Endodermal cell (in vitro differentiated cells): ENCODE measurements at regions not wholly inside any gene's neighbourhood (a gene's known extent, or its start where the extent isn't known, plus 50 kb on each side); places are given as distances from the start of the nearest gene placed in this dataset.
A peak's percentile ranks its signal among the peaks of the same experiment; 100 is the strongest.

Experiments used
- DNase-seq: peaks from one replicate; pipeline ENCODE4 v3.0.0-alpha.2; 2017
- H3K27ac ChIP-seq: 2 replicates; pipeline ENCODE4 v1.5.1; 2013; ENCODE audit warnings: mild to moderate bottlenecking, low read depth, low read length, moderate library complexity
- H3K27me3 ChIP-seq: 2 replicates; pipeline ENCODE4 v1.6.1; 2013; ENCODE audit warnings: mild to moderate bottlenecking, low read length, moderate library complexity; ENCODE audit not compliant: insufficient read depth, control insufficient read depth, poor library complexity, severe bottlenecking
- H3K36me3 ChIP-seq: 2 replicates; pipeline ENCODE4 v1.7.0; 2013; ENCODE audit warnings: mild to moderate bottlenecking, low read length, moderate library complexity; ENCODE audit not compliant: control insufficient read depth, insufficient read depth
- H3K4me1 ChIP-seq: one replicate; pipeline ENCODE4 v1.7.0; 2013; ENCODE audit warnings: low read length; ENCODE audit not compliant: control insufficient read depth, insufficient read depth
- H3K4me3 ChIP-seq: 2 replicates; pipeline ENCODE4 v1.5.1; 2013; ENCODE audit warnings: mild to moderate bottlenecking, low read length, moderate library complexity
- H3K9ac ChIP-seq: 2 replicates; pipeline ENCODE4 v1.6.1; 2013; ENCODE audit warnings: mild to moderate bottlenecking, low read length, moderate library complexity; ENCODE audit not compliant: poor library complexity, severe bottlenecking; ENCODE audit errors: extremely low read depth
- H3K9me3 ChIP-seq: 2 replicates; pipeline ENCODE4 v1.6.1; 2013; ENCODE audit warnings: mild to moderate bottlenecking, low read length, moderate library complexity; ENCODE audit not compliant: control insufficient read depth
- H3K27ac Mint-ChIP-seq: 2 replicates; pipeline ENCODE4 v1.8.0; 2020; ENCODE audit warnings: mixed read lengths
- H3K27me3 Mint-ChIP-seq: 2 replicates; pipeline ENCODE4 v1.8.0; 2021; ENCODE audit warnings: mild to moderate bottlenecking, mixed read lengths; ENCODE audit not compliant: insufficient read depth
- H3K36me3 Mint-ChIP-seq: 2 replicates; pipeline ENCODE4 v1.8.0; 2020; ENCODE audit warnings: low read depth, mixed read lengths
- H3K4me1 Mint-ChIP-seq: 2 replicates; pipeline ENCODE4 v1.8.0; 2020; ENCODE audit warnings: mixed read lengths
- H3K4me3 Mint-ChIP-seq: 2 replicates; pipeline ENCODE4 v1.8.0; 2020; ENCODE audit warnings: mild to moderate bottlenecking, moderate library complexity, mixed read lengths
- H3K9me3 Mint-ChIP-seq: 2 replicates; pipeline ENCODE4 v1.8.0; 2020; ENCODE audit warnings: mild to moderate bottlenecking, mixed read lengths
- WGBS, 2 experiments: methylation state at CpG; one replicate each; pipeline versions ENCODE4 v1.1.5 to v1.1.7; 2013; ENCODE audit warnings: missing lambda C conversion rate in 2 of 2, mixed read lengths in 1 of 2; ENCODE audit not compliant: insufficient coverage in 1 of 2, insufficient read length in 1 of 2; 5-methylcytosine and 5-hydroxymethylcytosine counted together
- TF ChIP-seq, protein P1 (sequence below): fragments of 200-600 bp; sonication (generic); conservative IDR thresholded peaks from 2 replicates; pipeline ENCODE4 v1.5.0; 2021; ENCODE audit warnings: antibody characterized with exemption, mild to moderate bottlenecking

DNA sequence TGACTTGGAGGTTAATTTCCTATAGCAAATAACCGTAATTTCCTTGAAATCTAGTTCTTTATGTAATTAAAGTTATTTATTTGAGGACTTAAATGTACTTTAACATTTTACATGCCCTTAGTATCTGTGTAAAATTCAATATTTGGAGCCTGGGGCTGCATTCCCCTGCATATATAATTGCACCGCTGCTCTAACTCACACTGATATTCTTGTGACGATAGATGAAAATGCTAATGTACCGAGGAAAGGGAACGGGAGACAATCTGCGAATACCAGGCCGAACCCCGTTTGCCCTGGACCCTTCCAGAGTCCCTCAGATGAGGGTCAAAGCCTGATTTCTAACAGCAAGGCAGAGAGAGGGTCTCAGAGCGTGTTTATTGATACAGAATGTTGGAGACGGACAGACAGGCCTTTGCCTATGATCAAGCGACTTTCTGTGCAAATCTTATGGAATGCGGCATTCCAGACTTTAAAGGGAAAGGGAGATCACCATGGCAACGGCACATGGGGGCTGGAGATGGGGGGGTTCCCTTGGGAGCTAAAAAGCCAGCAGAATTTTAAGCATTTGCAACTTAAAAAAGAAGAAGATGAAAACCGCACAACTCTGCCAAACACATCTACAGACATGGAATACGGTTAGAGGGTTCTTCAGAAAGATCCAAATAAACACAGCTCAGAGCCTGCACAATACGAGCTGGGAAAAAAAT is 57.6 kb upstream of the TWIST2 start:
- H3K9me3 ChIP-seq = no peaks in the 10 kb centered on the region
- no peak overlapping the region for H3K9ac ChIP-seq
- Mint-ChIP-seq H3K4me1 (no peaks in the 10 kb centered on the region), H3K9me3 (no peaks in the 10 kb centered on the region), H3K27ac (no peak overlapping the region), H3K27me3 (no peaks in the 10 kb centered on the region), H3K4me3 (no peak overlapping the region), H3K36me3 (no peaks in the 10 kb centered on the region)
- WGBS, 2 experiments = 87 to 89% methylated on average over 13 to 16 of the region's 16 CpGs
- no peaks in the 10 kb centered on the region for H3K36me3 ChIP-seq
- TF ChIP-seq, protein P1, sequence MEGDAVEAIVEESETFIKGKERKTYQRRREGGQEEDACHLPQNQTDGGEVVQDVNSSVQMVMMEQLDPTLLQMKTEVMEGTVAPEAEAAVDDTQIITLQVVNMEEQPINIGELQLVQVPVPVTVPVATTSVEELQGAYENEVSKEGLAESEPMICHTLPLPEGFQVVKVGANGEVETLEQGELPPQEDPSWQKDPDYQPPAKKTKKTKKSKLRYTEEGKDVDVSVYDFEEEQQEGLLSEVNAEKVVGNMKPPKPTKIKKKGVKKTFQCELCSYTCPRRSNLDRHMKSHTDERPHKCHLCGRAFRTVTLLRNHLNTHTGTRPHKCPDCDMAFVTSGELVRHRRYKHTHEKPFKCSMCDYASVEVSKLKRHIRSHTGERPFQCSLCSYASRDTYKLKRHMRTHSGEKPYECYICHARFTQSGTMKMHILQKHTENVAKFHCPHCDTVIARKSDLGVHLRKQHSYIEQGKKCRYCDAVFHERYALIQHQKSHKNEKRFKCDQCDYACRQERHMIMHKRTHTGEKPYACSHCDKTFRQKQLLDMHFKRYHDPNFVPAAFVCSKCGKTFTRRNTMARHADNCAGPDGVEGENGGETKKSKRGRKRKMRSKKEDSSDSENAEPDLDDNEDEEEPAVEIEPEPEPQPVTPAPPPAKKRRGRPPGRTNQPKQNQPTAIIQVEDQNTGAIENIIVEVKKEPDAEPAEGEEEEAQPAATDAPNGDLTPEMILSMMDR = no peak
- no peaks in the 10 kb centered on the region for H3K4me1 ChIP-seq
- no peak overlapping the region for H3K4me3 ChIP-seq
- no peaks in the 10 kb centered on the region for H3K27me3 ChIP-seq
- no peak for DNase-seq
- peak overlapping the region; percentile 62 for H3K27ac ChIP-seq

DNA sequence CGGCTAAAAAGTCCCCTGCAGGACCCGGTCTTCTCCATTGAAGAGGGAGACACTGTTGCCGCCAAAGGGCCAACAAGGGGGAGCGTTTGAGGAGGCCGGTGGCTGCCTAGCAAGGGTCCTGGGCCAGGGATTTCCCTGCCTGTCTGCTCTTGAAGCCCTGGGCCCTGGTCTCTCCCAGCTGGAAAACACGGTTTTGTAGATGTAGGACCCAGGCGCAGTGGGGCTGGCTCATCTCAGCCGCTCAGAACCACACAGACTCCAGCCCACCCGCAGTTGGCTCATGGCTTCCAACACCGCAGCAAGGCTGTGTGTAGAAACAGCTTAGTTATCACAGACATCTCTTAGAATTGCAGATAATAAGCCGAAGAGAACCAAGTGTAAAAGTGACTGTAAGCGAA is 57.1 kb upstream of the TWIST2 start:
- H3K9me3 ChIP-seq = no peaks in the 10 kb centered on the region
- Mint-ChIP-seq H3K36me3 (no peaks in the 10 kb centered on the region), H3K4me1 (no peaks in the 10 kb centered on the region), H3K27me3 (no peaks in the 10 kb centered on the region), H3K9me3 (no peaks in the 10 kb centered on the region), H3K27ac (no peak overlapping the region), H3K4me3 (no peak overlapping the region)
- WGBS, 2 experiments = 90% methylated on average over 10 to 12 of the region's 12 CpGs
- no peak overlapping the region for H3K4me3 ChIP-seq
- TF ChIP-seq, protein P1 = no peak
- no peak overlapping the region for H3K9ac ChIP-seq
- no peaks in the 10 kb centered on the region for H3K27me3 ChIP-seq
- no peaks in the 10 kb centered on the region for H3K36me3 ChIP-seq
- no peaks in the 10 kb centered on the region for H3K4me1 ChIP-seq
- peak overlapping the region; percentile 62 for H3K27ac ChIP-seq
- DNase-seq = peak; percentile 20

DNA sequence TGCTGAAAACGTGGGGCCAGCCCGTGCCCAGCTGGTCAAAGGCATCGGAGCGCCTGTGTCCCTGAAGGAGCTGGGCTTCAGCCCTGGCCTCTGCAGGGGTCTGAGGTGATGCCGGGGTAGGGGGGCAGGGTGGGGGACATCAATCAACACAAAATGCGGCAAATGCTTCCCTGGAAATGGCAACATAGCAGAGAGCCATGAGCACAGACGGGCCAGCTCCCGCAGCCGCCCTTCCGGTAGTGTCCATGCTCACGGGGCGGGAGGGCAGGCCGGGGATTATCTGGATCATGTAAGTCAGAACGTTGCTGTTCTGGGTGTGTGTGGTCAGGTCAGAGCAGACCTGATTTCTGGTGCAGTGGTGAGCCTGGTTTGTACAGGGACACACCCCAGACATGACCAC is 56.5 kb upstream of the TWIST2 start:
- no peaks in the 10 kb centered on the region for H3K27me3 ChIP-seq
- no peak overlapping the region for H3K9ac ChIP-seq
- H3K36me3 ChIP-seq = no peaks in the 10 kb centered on the region
- TF ChIP-seq, protein P1 = no peak
- H3K27ac ChIP-seq = no peak overlapping the region
- no peak for DNase-seq
- no peaks in the 10 kb centered on the region for H3K4me1 Mint-ChIP-seq
- H3K36me3 Mint-ChIP-seq = no peaks in the 10 kb centered on the region
- no peak overlapping the region for H3K4me3 Mint-ChIP-seq
- no peaks in the 10 kb centered on the region for H3K27me3 Mint-ChIP-seq
- no peaks in the 10 kb centered on the region for H3K4me1 ChIP-seq
- no peaks in the 10 kb centered on the region for H3K9me3 ChIP-seq
- H3K4me3 ChIP-seq = no peak overlapping the region
- H3K27ac Mint-ChIP-seq = no peak overlapping the region
- H3K9me3 Mint-ChIP-seq = no peaks in the 10 kb centered on the region
- 86% methylated on average over 10 to 14 of the region's 14 CpGs for WGBS, 2 experiments
